Endothelial cell of umbilical vein (primary cell): ENCODE measurements at regions not wholly inside any gene's neighbourhood (a gene's known extent, or its start where the extent isn't known, plus 50 kb on each side); places are given as distances from the start of the nearest gene placed in this dataset.

Source experiments
- BruUV-seq: library from RNA; stranded (reverse); fragments of 400-500 nt; replicated peaks from 2 replicates; lab custom pipeline; 2021; lab: Mats Ljungman, UMichigan
- CTCF ChIA-PET: fragments of 300-600, 350-600 bp; sonication (Branson Sonifier 250); formaldehyde crosslinking; loops from one replicate; lab custom pipeline; 2021; ENCODE audit warnings: antibody characterized with exemption, inconsistent platforms; lab: Charles Lee
- POLR2A ChIA-PET: fragments of 300-600, 350-600 bp; sonication (Branson Sonifier 250); formaldehyde crosslinking; loops from one replicate; lab custom pipeline; 2021; ENCODE audit warnings: antibody characterized with exemption, inconsistent platforms; lab: Charles Lee
- DNase-seq: peaks from one replicate; pipeline ENCODE4 v3.0.0-alpha.2; 2011; ENCODE audit warnings: low read depth, low spot score
- FAIRE-seq: peaks from 2 replicates; lab custom pipeline; 2011; peaks lifted over from hg19 to GRCh38; lab: Jason Lieb, UNC
- H2AFZ ChIP-seq: 2 replicates; pipeline ENCODE4 v1.6.0; 2012; ENCODE audit warnings: low read depth, low read length, control low read depth, inconsistent platforms
- H3K27ac ChIP-seq: 2 replicates; pipeline ENCODE4 v1.5.1; 2011; ENCODE audit warnings: low read depth, mild to moderate bottlenecking, control low read depth, low read length, moderate library complexity; ENCODE audit not compliant: insufficient read depth
- H3K27me3 ChIP-seq, 2 experiments: 2 replicates each; pipeline versions ENCODE4 v1.6.0 to v1.6.1; 2011; ENCODE audit warnings: low read length in 2 of 2, mixed read lengths in 1 of 2; ENCODE audit not compliant: control insufficient read depth in 2 of 2, insufficient read depth in 2 of 2
- H3K36me3 ChIP-seq, 2 experiments: 2 replicates in 1 of 2; 3 replicates in 1 of 2; pipeline ENCODE4 v1.5.1; 2011; ENCODE audit warnings: low read length in 2 of 2, mild to moderate bottlenecking in 1 of 2, moderate library complexity in 1 of 2; ENCODE audit not compliant: control insufficient read depth in 2 of 2, insufficient read depth in 2 of 2; ENCODE audit errors: extremely low read depth in 1 of 2
- H3K4me1 ChIP-seq: 3 replicates; pipeline ENCODE4 v1.5.1; 2011; ENCODE audit warnings: mild to moderate bottlenecking, low read length; ENCODE audit not compliant: control insufficient read depth, insufficient read depth; ENCODE audit errors: extremely low read depth
- H3K4me2 ChIP-seq: 2 replicates; pipeline ENCODE4 v1.6.1; 2011; ENCODE audit warnings: low read length, control low read depth, mixed read lengths; ENCODE audit not compliant: insufficient read depth
- H3K4me3 ChIP-seq, 3 experiments: fragments of 200-600 bp in 1 of 3; sonication (generic), shearing (Covaris generic) in 1 of 3; replicated peaks in 1 of 3; 2 replicates each; pipeline ENCODE4 v1.5.1; 2011 to 2016; ENCODE audit warnings: control low read depth in 3 of 3, low read length in 3 of 3, mild to moderate bottlenecking in 2 of 3, inconsistent platforms in 1 of 3, low read depth in 1 of 3, moderate library complexity in 1 of 3; ENCODE audit not compliant: insufficient read depth in 1 of 3
- H3K79me2 ChIP-seq: 2 replicates; pipeline ENCODE4 v1.6.0; 2012; ENCODE audit warnings: low read length, inconsistent platforms; ENCODE audit not compliant: control insufficient read depth, insufficient read depth
- H3K9ac ChIP-seq: replicated peaks from 2 replicates; pipeline ENCODE3; 2011; ENCODE audit warnings: low read length, control low read depth; ENCODE audit not compliant: insufficient read depth; ENCODE audit errors: extremely low read depth
- H3K9me1 ChIP-seq: replicated peaks from 3 replicates; pipeline ENCODE4 v1.6.0; 2011; ENCODE audit warnings: mild to moderate bottlenecking, low read length; ENCODE audit not compliant: control insufficient read depth, insufficient read depth; ENCODE audit errors: extremely low read depth
- H3K9me3 ChIP-seq: replicated peaks from 2 replicates; pipeline ENCODE4 v1.5.1; 2012; ENCODE audit warnings: low read length, inconsistent platforms; ENCODE audit not compliant: control insufficient read depth, insufficient read depth
- H4K20me1 ChIP-seq: replicated peaks from 2 replicates; pipeline ENCODE3; 2011; ENCODE audit warnings: mild to moderate bottlenecking, low read length; ENCODE audit not compliant: control insufficient read depth, insufficient read depth; ENCODE audit errors: extremely low read depth
- FOS ChIP-seq: IDR thresholded peaks from 2 replicates; pipeline ENCODE4 v1.6.1; 2011; ENCODE audit warnings: mild to moderate bottlenecking, low read length, moderate library complexity, borderline replicate concordance; ENCODE audit not compliant: insufficient read depth
- JUN ChIP-seq: IDR thresholded peaks from 2 replicates; pipeline ENCODE4 v1.6.1; 2011; ENCODE audit warnings: borderline replicate concordance, low read depth; ENCODE audit not compliant: insufficient read length, insufficient read depth
- MAX ChIP-seq: IDR thresholded peaks from 2 replicates; pipeline ENCODE4 v1.6.1; 2011; ENCODE audit not compliant: insufficient read depth, insufficient read length
- MYC ChIP-seq: IDR thresholded peaks from one replicate; pipeline ENCODE4 v1.6.1; 2011; ENCODE audit warnings: mild to moderate bottlenecking, low read depth, low read length
- dilution Hi-C: fragments of 300-500 bp; cut with MboI; formaldehyde crosslinking; loops from one replicate; pipeline ENCODE4 v1.15.0; 2019; ENCODE audit warnings: low sequenced_read_pairs; ENCODE audit not compliant: extremely low pct_ligation_motif_present
- intact Hi-C: fragments of 100-400 bp; cut with micrococcal nuclease; formaldehyde crosslinking; loops from one replicate; pipeline ENCODE4 v1.10.0; 2022
- TF ChIP-seq, protein P1 (sequence below), 2 donors: IDR thresholded peaks; 1 replicate in 1 of 2; 2 replicates in 1 of 2; pipeline ENCODE4 v1.5.1; 2011; ENCODE audit warnings: low read length in 2 of 2, mild to moderate bottlenecking in 2 of 2, moderate library complexity in 2 of 2, control low read depth in 1 of 2, inconsistent platforms in 1 of 2, low read depth in 1 of 2; ENCODE audit not compliant: insufficient read depth in 1 of 2; ENCODE audit errors: extremely low read depth in 1 of 2

GRCh38 chr14:78022059-78022458 is 148.1 kb upstream of the NRXN3 start:
- FAIRE-seq: peak; percentile 28
- no TSS peak for BruUV-seq

More at GRCh38 chr14:78022059-78022458, 148.1 kb upstream of the NRXN3 start:
- Histone ChIP-seq H3K4me2 (no peak overlapping the region), H3K4me1 (no peaks in the 10 kb centered on the region), H3K79me2 (no peaks in the 10 kb centered on the region), H2AFZ (peak overlapping the region; percentile 58), H3K9me3 (no peaks in the 10 kb centered on the region), H3K9me1 (no peaks in the 10 kb centered on the region), H3K36me3 (no peaks in the 10 kb centered on the region), H3K4me3 (no peak overlapping the region), H3K27me3 (no peaks in the 10 kb centered on the region), H3K27ac (no peak overlapping the region), H4K20me1 (no peaks in the 10 kb centered on the region), H3K9ac (no peak overlapping the region)
- dilution Hi-C loops (no loop called here), intact Hi-C loops (loop anchor here (1.0 to 5.0 kb wide), 5 partner anchors 544 to 815 kb away; no protein-coding TSS in a partner anchor)
- CTCF ChIA-PET: interaction anchor here (0.5 to 2.9 kb wide), 12 partner anchors 9 to 817 kb away, joined by 3 to 37 read pairs (median 4); no protein-coding TSS in a partner anchor
- TF ChIP-seq JUN (no peak), MAX (no peak), MYC (no peak), FOS (no peak)
- TF ChIP-seq, protein P1, sequence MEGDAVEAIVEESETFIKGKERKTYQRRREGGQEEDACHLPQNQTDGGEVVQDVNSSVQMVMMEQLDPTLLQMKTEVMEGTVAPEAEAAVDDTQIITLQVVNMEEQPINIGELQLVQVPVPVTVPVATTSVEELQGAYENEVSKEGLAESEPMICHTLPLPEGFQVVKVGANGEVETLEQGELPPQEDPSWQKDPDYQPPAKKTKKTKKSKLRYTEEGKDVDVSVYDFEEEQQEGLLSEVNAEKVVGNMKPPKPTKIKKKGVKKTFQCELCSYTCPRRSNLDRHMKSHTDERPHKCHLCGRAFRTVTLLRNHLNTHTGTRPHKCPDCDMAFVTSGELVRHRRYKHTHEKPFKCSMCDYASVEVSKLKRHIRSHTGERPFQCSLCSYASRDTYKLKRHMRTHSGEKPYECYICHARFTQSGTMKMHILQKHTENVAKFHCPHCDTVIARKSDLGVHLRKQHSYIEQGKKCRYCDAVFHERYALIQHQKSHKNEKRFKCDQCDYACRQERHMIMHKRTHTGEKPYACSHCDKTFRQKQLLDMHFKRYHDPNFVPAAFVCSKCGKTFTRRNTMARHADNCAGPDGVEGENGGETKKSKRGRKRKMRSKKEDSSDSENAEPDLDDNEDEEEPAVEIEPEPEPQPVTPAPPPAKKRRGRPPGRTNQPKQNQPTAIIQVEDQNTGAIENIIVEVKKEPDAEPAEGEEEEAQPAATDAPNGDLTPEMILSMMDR (IDR thresholded peaks at IDR 0.05; ENCODE audit: extremely low read depth in 1 of 2, insufficient read depth in 1 of 2, low read depth in 1 of 2, low read length in 2 of 2): peak; percentile 54 to 61
- POLR2A ChIA-PET: no interaction called here
- DNase-seq: peak; percentile 44
